CD4-positive, CD25-positive, alpha-beta regulatory T cell (primary cell): ENCODE measurements at regions not wholly inside any gene's neighbourhood (a gene's known extent, or its start where the extent isn't known, plus 50 kb on each side); places are given as distances from the start of the nearest gene placed in this dataset.

Source experiments
- ATAC-seq, 2 donors: fragments of 150-1000 bp; cut with Tn5 transposase; one replicate each; pipeline ENCODE4 v1.10.0; 2021; ENCODE audit warnings: low read depth in 2 of 2, moderate number of reproducible peaks in 2 of 2, moderate library complexity in 1 of 2
- DNase-seq, 3 donors: peaks; one replicate each; pipeline versions ENCODE4 v3.0.0 to v3.0.0-alpha.2; 2012 to 2022; ENCODE audit warnings: mixed read lengths in 1 of 3
- H3K27ac ChIP-seq: one replicate; pipeline ENCODE4 v1.7.0; 2013; ENCODE audit warnings: mild to moderate bottlenecking, low read length; ENCODE audit not compliant: insufficient read depth, poor library complexity, severe bottlenecking
- H3K27me3 ChIP-seq: one replicate; pipeline ENCODE4 v1.7.0; 2013; ENCODE audit warnings: low read length; ENCODE audit not compliant: control insufficient read depth, insufficient read depth
- H3K36me3 ChIP-seq: one replicate; pipeline ENCODE4 v1.7.0; 2013; ENCODE audit warnings: mild to moderate bottlenecking, low read length, moderate library complexity; ENCODE audit not compliant: control insufficient read depth, insufficient read depth
- H3K4me1 ChIP-seq: 2 replicates; pipeline ENCODE4 v1.7.0; 2013; ENCODE audit warnings: mild to moderate bottlenecking, low read length; ENCODE audit not compliant: insufficient read depth, control insufficient read depth, poor library complexity, severe bottlenecking
- H3K4me3 ChIP-seq: one replicate; pipeline ENCODE4 v1.7.0; 2013; ENCODE audit warnings: low read depth, mild to moderate bottlenecking, low read length, moderate library complexity
- H3K9me3 ChIP-seq, 2 experiments: 1 replicate in 1 of 2; 2 replicates in 1 of 2; pipeline ENCODE4 v1.7.0; 2013; ENCODE audit warnings: low read length in 2 of 2, mild to moderate bottlenecking in 1 of 2, moderate library complexity in 1 of 2; ENCODE audit not compliant: control insufficient read depth in 2 of 2
- H3K27ac Mint-ChIP-seq, 3 donors: one replicate each; pipeline ENCODE4 v1.8.0; 2020 to 2022; ENCODE audit warnings: mild to moderate bottlenecking in 3 of 3, mixed read lengths in 3 of 3, moderate library complexity in 2 of 3
- H3K27me3 Mint-ChIP-seq: one replicate; pipeline ENCODE4 v1.8.0; 2022; ENCODE audit warnings: mild to moderate bottlenecking, mixed read lengths
- H3K36me3 Mint-ChIP-seq: one replicate; pipeline ENCODE4 v1.8.0; 2020; ENCODE audit warnings: mixed read lengths
- H3K4me1 Mint-ChIP-seq, 4 donors: one replicate each; pipeline ENCODE4 v1.8.0; 2020 to 2022; ENCODE audit warnings: mixed read lengths in 4 of 4, mild to moderate bottlenecking in 1 of 4
- H3K4me3 Mint-ChIP-seq, 4 donors: one replicate each; pipeline ENCODE4 v1.8.0; 2020 to 2022; ENCODE audit warnings: mild to moderate bottlenecking in 4 of 4, mixed read lengths in 4 of 4, moderate library complexity in 3 of 4
- H3K9me3 Mint-ChIP-seq, 7 donors: one replicate each; pipeline ENCODE4 v1.8.0; 2020 to 2022; ENCODE audit warnings: mixed read lengths in 7 of 7, mild to moderate bottlenecking in 3 of 7, moderate library complexity in 2 of 7

GRCh38 chr3:159624616-159625015, 364.0 kb upstream of the IL12A start:
- DNase-seq: no peak

GRCh38 chr3:159625594-159625993, 363.0 kb upstream of the IL12A start:
- Histone ChIP-seq H3K9me3 (no peaks in the 10 kb centered on the region), H3K27ac (no peak overlapping the region), H3K27me3 (no peaks in the 10 kb centered on the region), H3K4me1 (no peaks in the 10 kb centered on the region), H3K4me3 (no peak overlapping the region), H3K36me3 (no peaks in the 10 kb centered on the region)
- no peak for ATAC-seq
- no peaks in the 10 kb centered on the region for H3K36me3 Mint-ChIP-seq
- peaks cover 0 to 3% (median 0%) of the 10 kb centered on the region in 7 donors for H3K9me3 Mint-ChIP-seq
- no peak overlapping the region for H3K27ac Mint-ChIP-seq
- no peaks in the 10 kb centered on the region for H3K27me3 Mint-ChIP-seq
- no peak for DNase-seq
- no peaks in the 10 kb centered on the region for H3K4me1 Mint-ChIP-seq
- H3K4me3 Mint-ChIP-seq: no peak overlapping the region

More at GRCh38 chr3:159624616-159625015, 364.0 kb upstream of the IL12A start:
- no peak for ATAC-seq
- Mint-ChIP-seq H3K36me3 (no peaks in the 10 kb centered on the region), H3K9me3 (peaks cover 0 to 3% (median 0%) of the 10 kb centered on the region in 7 donors), H3K27ac (no peak overlapping the region), H3K4me1 (no peaks in the 10 kb centered on the region), H3K27me3 (peaks cover 3% of the 10 kb centered on the region), H3K4me3 (no peak overlapping the region)
- Histone ChIP-seq H3K36me3 (no peaks in the 10 kb centered on the region), H3K4me3 (no peak overlapping the region), H3K27me3 (no peaks in the 10 kb centered on the region), H3K27ac (no peak overlapping the region), H3K4me1 (no peaks in the 10 kb centered on the region), H3K9me3 (no peaks in the 10 kb centered on the region)

GRCh38 chr3:159626598-159626997, 362.0 kb upstream of the IL12A start:
- H3K4me1 Mint-ChIP-seq: no peaks in the 10 kb centered on the region
- no peak overlapping the region for H3K4me3 ChIP-seq
- no peak for DNase-seq
- H3K27me3 ChIP-seq: no peaks in the 10 kb centered on the region
- no peaks in the 10 kb centered on the region for H3K27me3 Mint-ChIP-seq
- ATAC-seq: no peak
- H3K27ac ChIP-seq: no peak overlapping the region
- no peaks in the 10 kb centered on the region for H3K4me1 ChIP-seq
- no peaks in the 10 kb centered on the region for H3K9me3 ChIP-seq
- H3K27ac Mint-ChIP-seq: no peak overlapping the region
- no peak overlapping the region for H3K4me3 Mint-ChIP-seq
- H3K36me3 Mint-ChIP-seq: no peaks in the 10 kb centered on the region
- H3K36me3 ChIP-seq: no peaks in the 10 kb centered on the region
- H3K9me3 Mint-ChIP-seq: peaks cover 0 to 3% (median 0%) of the 10 kb centered on the region in 7 donors

- H3K4me3 Mint-ChIP-seq: no peak overlapping the region
- H3K4me1 Mint-ChIP-seq: no peaks in the 10 kb centered on the region
- H3K27ac Mint-ChIP-seq: no peak overlapping the region
- ATAC-seq (no peak), DNase-seq (no peak)
- H3K36me3 Mint-ChIP-seq: no peaks in the 10 kb centered on the region
- Histone ChIP-seq H3K27ac (no peak overlapping the region), H3K36me3 (no peaks in the 10 kb centered on the region), H3K27me3 (no peaks in the 10 kb centered on the region), H3K4me1 (no peaks in the 10 kb centered on the region), H3K4me3 (no peak overlapping the region), H3K9me3 (no peaks in the 10 kb centered on the region)
- peaks cover 0 to 3% (median 0%) of the 10 kb centered on the region in 7 donors for H3K9me3 Mint-ChIP-seq
- H3K27me3 Mint-ChIP-seq: no peaks in the 10 kb centered on the region
These were observed 361.4 kb upstream of the IL12A start for GRCh38 chr3:159627229-159627628.

DNA sequence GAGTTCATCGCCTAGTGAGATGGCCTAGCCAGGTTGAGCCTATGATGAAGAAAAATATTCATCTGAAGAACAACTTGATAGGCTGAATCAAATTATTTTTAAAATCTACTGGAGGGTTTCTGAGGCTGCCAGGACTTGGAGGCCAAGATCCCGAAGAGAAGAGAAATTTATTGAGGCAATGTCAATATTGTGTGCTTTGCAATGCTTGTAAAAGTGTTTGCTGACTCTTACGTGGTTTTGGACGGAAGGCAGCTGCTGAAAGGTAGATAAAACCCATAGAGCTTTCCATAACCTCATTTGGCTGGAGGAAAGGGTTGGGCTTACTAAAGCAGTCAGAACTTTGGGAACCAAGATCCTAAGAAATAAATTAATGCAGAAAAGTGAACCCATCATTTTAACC, 361.0 kb upstream of the IL12A start:
- no peak overlapping the region for H3K27ac Mint-ChIP-seq
- H3K4me3 Mint-ChIP-seq: no peak overlapping the region
- no peaks in the 10 kb centered on the region for H3K27me3 Mint-ChIP-seq
- Histone ChIP-seq H3K36me3 (no peaks in the 10 kb centered on the region), H3K27ac (no peak overlapping the region), H3K4me3 (no peak overlapping the region), H3K9me3 (no peaks in the 10 kb centered on the region), H3K4me1 (no peaks in the 10 kb centered on the region), H3K27me3 (no peaks in the 10 kb centered on the region)
- H3K4me1 Mint-ChIP-seq: no peaks in the 10 kb centered on the region
- DNase-seq: no peak
- H3K9me3 Mint-ChIP-seq: peaks cover 0 to 3% (median 0%) of the 10 kb centered on the region in 7 donors
- no peak for ATAC-seq
- H3K36me3 Mint-ChIP-seq: no peaks in the 10 kb centered on the region

DNA sequence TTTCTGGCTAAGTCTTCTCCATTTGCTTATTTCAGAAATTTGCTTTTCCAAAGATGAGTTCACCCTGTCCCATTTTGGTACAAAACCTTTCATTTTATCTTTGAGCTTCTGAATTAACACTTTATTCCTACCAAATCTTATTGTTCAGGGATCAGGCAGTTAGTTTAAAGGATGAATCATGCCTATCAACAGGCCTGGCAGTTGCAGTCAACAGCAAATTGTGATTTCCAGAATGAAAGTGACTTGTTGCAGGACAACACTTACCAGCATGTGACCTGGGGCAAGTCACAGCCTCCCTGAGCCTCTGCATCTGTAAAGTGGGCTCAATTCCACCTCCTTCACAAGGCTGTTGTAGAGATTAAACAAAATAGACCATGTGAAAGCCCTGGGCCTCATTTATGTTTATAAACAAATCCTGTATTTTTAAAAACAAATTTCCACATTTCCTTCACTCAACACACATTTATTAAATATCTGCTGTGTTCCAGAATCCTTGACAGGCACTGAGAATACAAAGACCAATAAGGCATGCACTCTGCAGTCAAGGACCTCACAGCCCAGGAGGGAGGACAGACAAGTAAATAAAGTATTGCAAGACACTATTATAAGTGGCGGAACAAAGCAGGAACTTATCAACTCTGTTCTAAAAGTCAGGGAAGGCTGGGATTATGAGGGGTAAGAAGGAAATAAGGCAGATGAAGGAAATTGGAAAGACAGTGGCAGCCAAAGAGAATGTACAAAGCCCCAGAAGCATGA, 359.1 kb upstream of the IL12A start:
- no peak for DNase-seq
- no peaks in the 10 kb centered on the region for H3K27me3 ChIP-seq
- no peak overlapping the region for H3K4me3 Mint-ChIP-seq
- H3K9me3 ChIP-seq: no peaks in the 10 kb centered on the region
- no peaks in the 10 kb centered on the region for H3K4me1 ChIP-seq
- H3K36me3 Mint-ChIP-seq: no peaks in the 10 kb centered on the region
- no peak overlapping the region for H3K27ac Mint-ChIP-seq
- no peaks in the 10 kb centered on the region for H3K36me3 ChIP-seq
- ATAC-seq: no peak
- H3K9me3 Mint-ChIP-seq: peaks cover 0 to 5% (median 2%) of the 10 kb centered on the region in 7 donors
- H3K4me1 Mint-ChIP-seq: no peaks in the 10 kb centered on the region
- H3K27ac ChIP-seq: no peak overlapping the region
- no peak overlapping the region for H3K4me3 ChIP-seq
- H3K27me3 Mint-ChIP-seq: peaks cover 1% of the 10 kb centered on the region

GRCh38 chr3:159631226-159631625, 357.4 kb upstream of the IL12A start:
- Mint-ChIP-seq H3K36me3 (no peaks in the 10 kb centered on the region), H3K27me3 (peaks cover 6% of the 10 kb centered on the region)
- no peaks in the 10 kb centered on the region for H3K27me3 ChIP-seq

GRCh38 chr3:159632128-159632527, 356.5 kb upstream of the IL12A start:
- Histone ChIP-seq H3K36me3 (no peaks in the 10 kb centered on the region), H3K27me3 (no peaks in the 10 kb centered on the region), H3K4me1 (no peaks in the 10 kb centered on the region), H3K9me3 (no peaks in the 10 kb centered on the region), H3K27ac (no peak overlapping the region), H3K4me3 (no peak overlapping the region)
- ATAC-seq (no peak), DNase-seq (no peak)
- no peaks in the 10 kb centered on the region for H3K4me1 Mint-ChIP-seq
- H3K4me3 Mint-ChIP-seq: no peak overlapping the region
- H3K9me3 Mint-ChIP-seq: peaks cover 0 to 8% (median 3%) of the 10 kb centered on the region in 7 donors
- H3K36me3 Mint-ChIP-seq: no peaks in the 10 kb centered on the region
- H3K27me3 Mint-ChIP-seq: peaks cover 6% of the 10 kb centered on the region
- no peak overlapping the region for H3K27ac Mint-ChIP-seq

More at GRCh38 chr3:159631226-159631625, 357.4 kb upstream of the IL12A start:
- DNase-seq (no peak), ATAC-seq (no peak)
- Histone ChIP-seq H3K27ac (no peak overlapping the region), H3K4me1 (no peaks in the 10 kb centered on the region), H3K36me3 (no peaks in the 10 kb centered on the region), H3K4me3 (no peak overlapping the region), H3K9me3 (no peaks in the 10 kb centered on the region)
- Mint-ChIP-seq H3K27ac (no peak overlapping the region), H3K4me1 (no peaks in the 10 kb centered on the region), H3K4me3 (no peak overlapping the region), H3K9me3 (peaks cover 0 to 8% (median 3%) of the 10 kb centered on the region in 7 donors)
